ENCODE measurements at regions not wholly inside any gene's neighbourhood (a gene's known extent, or its start where the extent isn't known, plus 50 kb on each side); places are given as distances from the start of the nearest gene placed in this dataset.

DNA sequence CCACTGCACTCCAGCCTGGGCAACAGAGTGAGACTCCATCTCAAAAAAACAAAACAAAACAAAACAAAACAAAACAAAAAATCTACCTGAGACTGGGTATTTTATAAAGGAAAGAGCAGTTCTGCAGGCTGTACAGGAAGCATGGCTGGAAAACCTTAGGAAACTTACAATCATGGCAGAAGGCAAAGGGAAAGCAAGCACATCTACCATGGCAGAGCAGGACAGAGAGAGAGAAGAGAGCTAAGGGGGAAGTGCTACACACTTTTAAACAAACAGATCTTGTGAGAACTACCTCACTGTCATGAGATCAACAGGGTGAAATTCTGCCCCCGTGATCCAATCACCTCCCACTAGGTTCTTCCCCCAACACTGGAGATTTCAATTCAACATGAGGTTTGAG lies 198.3 kb upstream of the SAMSN1 start:
- no peak for DNase-seq
- no peak for TF ChIP-seq PBX3 (IDR thresholded peaks at IDR 0.05)
- TF ChIP-seq FOXM1 (IDR thresholded peaks at IDR 0.05; ENCODE audit: low read depth): no peak
- TF ChIP-seq NFIC (IDR thresholded peaks at IDR 0.05; ENCODE audit: borderline replicate concordance): no peak
- TF ChIP-seq YY1 (IDR thresholded peaks at IDR 0.05; ENCODE audit: low read depth): no peak
- TF ChIP-seq, protein P1, sequence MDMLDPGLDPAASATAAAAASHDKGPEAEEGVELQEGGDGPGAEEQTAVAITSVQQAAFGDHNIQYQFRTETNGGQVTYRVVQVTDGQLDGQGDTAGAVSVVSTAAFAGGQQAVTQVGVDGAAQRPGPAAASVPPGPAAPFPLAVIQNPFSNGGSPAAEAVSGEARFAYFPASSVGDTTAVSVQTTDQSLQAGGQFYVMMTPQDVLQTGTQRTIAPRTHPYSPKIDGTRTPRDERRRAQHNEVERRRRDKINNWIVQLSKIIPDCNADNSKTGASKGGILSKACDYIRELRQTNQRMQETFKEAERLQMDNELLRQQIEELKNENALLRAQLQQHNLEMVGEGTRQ (IDR thresholded peaks at IDR 0.05; ENCODE audit: borderline replicate concordance, low read depth, low read length): no peak
- no peak for TF ChIP-seq TCF12 (IDR thresholded peaks at IDR 0.05)
- TF ChIP-seq RAD21 (IDR thresholded peaks at IDR 0.05; ENCODE audit: low read length): no peak
- TF ChIP-seq, protein P2, sequence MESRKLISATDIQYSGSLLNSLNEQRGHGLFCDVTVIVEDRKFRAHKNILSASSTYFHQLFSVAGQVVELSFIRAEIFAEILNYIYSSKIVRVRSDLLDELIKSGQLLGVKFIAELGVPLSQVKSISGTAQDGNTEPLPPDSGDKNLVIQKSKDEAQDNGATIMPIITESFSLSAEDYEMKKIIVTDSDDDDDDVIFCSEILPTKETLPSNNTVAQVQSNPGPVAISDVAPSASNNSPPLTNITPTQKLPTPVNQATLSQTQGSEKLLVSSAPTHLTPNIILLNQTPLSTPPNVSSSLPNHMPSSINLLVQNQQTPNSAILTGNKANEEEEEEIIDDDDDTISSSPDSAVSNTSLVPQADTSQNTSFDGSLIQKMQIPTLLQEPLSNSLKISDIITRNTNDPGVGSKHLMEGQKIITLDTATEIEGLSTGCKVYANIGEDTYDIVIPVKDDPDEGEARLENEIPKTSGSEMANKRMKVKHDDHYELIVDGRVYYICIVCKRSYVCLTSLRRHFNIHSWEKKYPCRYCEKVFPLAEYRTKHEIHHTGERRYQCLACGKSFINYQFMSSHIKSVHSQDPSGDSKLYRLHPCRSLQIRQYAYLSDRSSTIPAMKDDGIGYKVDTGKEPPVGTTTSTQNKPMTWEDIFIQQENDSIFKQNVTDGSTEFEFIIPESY (IDR thresholded peaks at IDR 0.05; ENCODE audit: borderline replicate concordance, low read depth): no peak
- TF ChIP-seq GATA2 (CRISPR knock-in tag; IDR thresholded peaks at IDR 0.05): no peak
- no peak for TF ChIP-seq JUND (IDR thresholded peaks at IDR 0.05)
- no peak for TF ChIP-seq SMC3 (IDR thresholded peaks at IDR 0.05; ENCODE audit: low read depth, low read length)
- no peak for TF ChIP-seq REST (IDR thresholded peaks at IDR 0.05; ENCODE audit: low read depth, low read length)
- TF ChIP-seq POLR2AphosphoS5 (IDR thresholded peaks at IDR 0.05; ENCODE audit: low read depth, low read length): no peak
- no peak for TF ChIP-seq MEF2A (IDR thresholded peaks at IDR 0.05; ENCODE audit: borderline replicate concordance, low read depth)
- TF ChIP-seq GABPA (IDR thresholded peaks at IDR 0.05; ENCODE audit: low read depth): no peak
- TF ChIP-seq IRF3 (IDR thresholded peaks at IDR 0.05; ENCODE audit: low read depth, low read length): no peak
- no peak for TF ChIP-seq TAF1 (IDR thresholded peaks at IDR 0.05; ENCODE audit: borderline replicate concordance, low read depth, low read length)
- TF ChIP-seq RXRA (IDR thresholded peaks at IDR 0.05; ENCODE audit: borderline replicate concordance, low read depth): no peak
- no peak for TF ChIP-seq CHD2 (IDR thresholded peaks at IDR 0.05; ENCODE audit: low read length, partially characterized antibody)
- TF ChIP-seq, protein P3, sequence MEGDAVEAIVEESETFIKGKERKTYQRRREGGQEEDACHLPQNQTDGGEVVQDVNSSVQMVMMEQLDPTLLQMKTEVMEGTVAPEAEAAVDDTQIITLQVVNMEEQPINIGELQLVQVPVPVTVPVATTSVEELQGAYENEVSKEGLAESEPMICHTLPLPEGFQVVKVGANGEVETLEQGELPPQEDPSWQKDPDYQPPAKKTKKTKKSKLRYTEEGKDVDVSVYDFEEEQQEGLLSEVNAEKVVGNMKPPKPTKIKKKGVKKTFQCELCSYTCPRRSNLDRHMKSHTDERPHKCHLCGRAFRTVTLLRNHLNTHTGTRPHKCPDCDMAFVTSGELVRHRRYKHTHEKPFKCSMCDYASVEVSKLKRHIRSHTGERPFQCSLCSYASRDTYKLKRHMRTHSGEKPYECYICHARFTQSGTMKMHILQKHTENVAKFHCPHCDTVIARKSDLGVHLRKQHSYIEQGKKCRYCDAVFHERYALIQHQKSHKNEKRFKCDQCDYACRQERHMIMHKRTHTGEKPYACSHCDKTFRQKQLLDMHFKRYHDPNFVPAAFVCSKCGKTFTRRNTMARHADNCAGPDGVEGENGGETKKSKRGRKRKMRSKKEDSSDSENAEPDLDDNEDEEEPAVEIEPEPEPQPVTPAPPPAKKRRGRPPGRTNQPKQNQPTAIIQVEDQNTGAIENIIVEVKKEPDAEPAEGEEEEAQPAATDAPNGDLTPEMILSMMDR (IDR thresholded peaks at IDR 0.05): no peak
- no peak overlapping the region for H3K9ac ChIP-seq
- no peak overlapping the region for H3K4me2 ChIP-seq
- CTCF ChIA-PET: no interaction called here
- WGBS (ENCODE audit: low lambda C conversion rate): 0% methylated on average over 1 of the region's 1 CpG
- no peak overlapping the region for H2AFZ ChIP-seq (ENCODE audit: low read depth)
- H3K27ac ChIP-seq (ENCODE audit: low read depth in 2 of 2, low read length in 1 of 2): no peak overlapping the region
- H3K9me3 ChIP-seq: no peaks in the 10 kb centered on the region
- no peak overlapping the region for H3K4me3 ChIP-seq (ENCODE audit: low read depth in 2 of 2, low read length in 1 of 2)
- H4K20me1 ChIP-seq (ENCODE audit: insufficient read depth): no peaks in the 10 kb centered on the region
- no peaks in the 10 kb centered on the region for H3K9me2 ChIP-seq
- H3F3A ChIP-seq (replicated peaks; ENCODE audit: insufficient read depth): no peaks in the 10 kb centered on the region
- H3K4me1 ChIP-seq (ENCODE audit: control insufficient read depth in 1 of 2, insufficient read depth in 2 of 2, low read depth in 1 of 2, low read length in 1 of 2): no peaks in the 10 kb centered on the region
- H3K79me2 ChIP-seq (ENCODE audit: insufficient read depth): no peaks in the 10 kb centered on the region
- no peaks in the 10 kb centered on the region for H3K36me3 ChIP-seq (replicated peaks in 1 of 2; ENCODE audit: control insufficient read depth in 1 of 2, insufficient read depth in 2 of 2, low read length in 1 of 2)
- H3K27me3 ChIP-seq (ENCODE audit: insufficient read depth): no peaks in the 10 kb centered on the region
- POLR2A ChIA-PET: no interaction called here

Data from SK-N-SH (cell line).